PC-9 (cell line): ENCODE measurements at regions not wholly inside any gene's neighbourhood (a gene's known extent, or its start where the extent isn't known, plus 50 kb on each side); places are given as distances from the start of the nearest gene placed in this dataset.

Source experiments
- BruUV-seq: library from RNA; stranded (reverse); fragments of 400-500 nt; replicated peaks from 2 replicates; lab custom pipeline; 2021; lab: Mats Ljungman, UMichigan
- CTCF ChIA-PET: fragments of 300-600 bp; sonication (Branson Sonifier 250); formaldehyde crosslinking; loops from one replicate; lab custom pipeline; 2022; ENCODE audit warnings: antibody characterized with exemption; lab: Charles Lee
- POLR2A ChIA-PET: fragments of 300-600 bp; sonication (Branson Sonifier 250); formaldehyde crosslinking; loops from one replicate; lab custom pipeline; 2022; ENCODE audit warnings: antibody characterized with exemption; ENCODE audit not compliant: unreplicated experiment; lab: Charles Lee
- DNase-seq, 2 experiments: peaks; one replicate each; pipeline versions ENCODE4 v3.0.0 to v3.0.0-alpha.2; 2015 to 2022; ENCODE audit warnings: mixed read lengths in 1 of 2
- H2AFZ ChIP-seq: fragments of 200-600 bp; sonication (generic); 2 replicates; pipeline ENCODE4 v1.8.1; 2017; ENCODE audit warnings: antibody characterized with exemption
- H3F3A ChIP-seq: fragments of 200-600 bp; sonication (generic); 2 replicates; pipeline ENCODE4 v1.8.1; 2017; ENCODE audit warnings: antibody characterized with exemption, mild to moderate bottlenecking, low read depth; ENCODE audit not compliant: insufficient read depth
- H3K27ac ChIP-seq: fragments of 200-600 bp; sonication (generic); 2 replicates; pipeline ENCODE4 v1.6.1; 2016; ENCODE audit warnings: mixed run types
- H3K27me3 ChIP-seq: fragments of 200-600 bp; sonication (generic); 2 replicates; pipeline ENCODE4 v1.6.1; 2016; ENCODE audit warnings: low read depth, mixed run types; ENCODE audit not compliant: insufficient read depth
- H3K36me3 ChIP-seq: fragments of 200-600 bp; sonication (generic); 2 replicates; pipeline ENCODE4 v1.6.1; 2016; ENCODE audit warnings: low read depth, mixed run types
- H3K4me1 ChIP-seq: fragments of 200-600 bp; sonication (generic); replicated peaks from 2 replicates; pipeline ENCODE4 v1.6.1; 2016; ENCODE audit warnings: mixed run types; ENCODE audit not compliant: insufficient read depth
- H3K4me2 ChIP-seq: fragments of 200-600 bp; sonication (generic); 2 replicates; pipeline ENCODE4 v1.6.1; 2017; ENCODE audit warnings: mixed run types
- H3K4me3 ChIP-seq: fragments of 200-600 bp; sonication (generic); 2 replicates; pipeline ENCODE4 v1.6.1; 2016; ENCODE audit warnings: mixed run types
- H3K79me2 ChIP-seq: fragments of 200-600 bp; sonication (generic); 2 replicates; pipeline ENCODE4 v1.6.1; 2017; ENCODE audit warnings: low read depth, mixed run types
- H3K9me2 ChIP-seq: fragments of 200-600 bp; sonication (generic); 2 replicates; pipeline ENCODE4 v1.8.1; 2017; ENCODE audit warnings: mild to moderate bottlenecking; ENCODE audit not compliant: insufficient read depth
- H3K9me3 ChIP-seq: fragments of 200-600 bp; sonication (generic); 2 replicates; pipeline ENCODE4 v1.8.1; 2016; ENCODE audit warnings: low read depth; ENCODE audit not compliant: insufficient read depth
- H4K20me1 ChIP-seq: fragments of 200-600 bp; sonication (generic); 2 replicates; pipeline ENCODE4 v1.8.1; 2017; ENCODE audit not compliant: insufficient read depth
- EZH2 ChIP-seq: fragments of 200-600 bp; sonication (generic); IDR thresholded peaks from 2 replicates; pipeline ENCODE4 v1.8.0; 2017; ENCODE audit warnings: antibody characterized with exemption, low read depth
- intact Hi-C: fragments of 100-400 bp; cut with micrococcal nuclease; formaldehyde crosslinking; loops from one replicate; pipeline ENCODE4 v1.10.0; 2022; ENCODE audit not compliant: unreplicated experiment
- TF ChIP-seq, protein P1 (sequence below): fragments of 200-600 bp; sonication (generic); conservative IDR thresholded peaks from 2 replicates; pipeline ENCODE4 v1.6.1; 2017; ENCODE audit warnings: mixed run types, antibody characterized with exemption, mild to moderate bottlenecking, moderate library complexity

- BruUV-seq, result no TSS peak
- POLR2A ChIA-PET, result no interaction called here
- H3K4me1 ChIP-seq, result peaks cover 4% of the 10 kb centered on the region
- H3K79me2 ChIP-seq, result no peaks in the 10 kb centered on the region
- H3K27me3 ChIP-seq, result no peaks in the 10 kb centered on the region
- H3K36me3 ChIP-seq, result no peaks in the 10 kb centered on the region
- peaks cover 3% of the 10 kb centered on the region; the same call in 1 of the 2 replicates for H3K9me3 ChIP-seq
- H3K4me3 ChIP-seq, result no peak overlapping the region
- DNase-seq, result no peak
- TF ChIP-seq, protein P1, sequence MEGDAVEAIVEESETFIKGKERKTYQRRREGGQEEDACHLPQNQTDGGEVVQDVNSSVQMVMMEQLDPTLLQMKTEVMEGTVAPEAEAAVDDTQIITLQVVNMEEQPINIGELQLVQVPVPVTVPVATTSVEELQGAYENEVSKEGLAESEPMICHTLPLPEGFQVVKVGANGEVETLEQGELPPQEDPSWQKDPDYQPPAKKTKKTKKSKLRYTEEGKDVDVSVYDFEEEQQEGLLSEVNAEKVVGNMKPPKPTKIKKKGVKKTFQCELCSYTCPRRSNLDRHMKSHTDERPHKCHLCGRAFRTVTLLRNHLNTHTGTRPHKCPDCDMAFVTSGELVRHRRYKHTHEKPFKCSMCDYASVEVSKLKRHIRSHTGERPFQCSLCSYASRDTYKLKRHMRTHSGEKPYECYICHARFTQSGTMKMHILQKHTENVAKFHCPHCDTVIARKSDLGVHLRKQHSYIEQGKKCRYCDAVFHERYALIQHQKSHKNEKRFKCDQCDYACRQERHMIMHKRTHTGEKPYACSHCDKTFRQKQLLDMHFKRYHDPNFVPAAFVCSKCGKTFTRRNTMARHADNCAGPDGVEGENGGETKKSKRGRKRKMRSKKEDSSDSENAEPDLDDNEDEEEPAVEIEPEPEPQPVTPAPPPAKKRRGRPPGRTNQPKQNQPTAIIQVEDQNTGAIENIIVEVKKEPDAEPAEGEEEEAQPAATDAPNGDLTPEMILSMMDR, result no peak
- TF ChIP-seq EZH2, result no peak
- no peak overlapping the region for H3K27ac ChIP-seq
- H3K4me2 ChIP-seq, result no peak overlapping the region
- no peaks in the 10 kb centered on the region for H4K20me1 ChIP-seq
- CTCF ChIA-PET, result no interaction called here
- peaks cover 6% of the 10 kb centered on the region; the same call in 1 of the 2 replicates for H3F3A ChIP-seq
- H3K9me2 ChIP-seq, result peaks cover 3% of the 10 kb centered on the region; the same call in 1 of the 2 replicates
- intact Hi-C loops, result loop anchor here (10.0 kb wide), 1 partner anchor 79 kb away; no protein-coding TSS in a partner anchor
- H2AFZ ChIP-seq, result no peak overlapping the region
Measured at GRCh38 chr6:56375806-56376205, 128.4 kb upstream of the COL21A1 start.

GRCh38 chr6:56374841-56375369, 127.5 kb upstream of the COL21A1 start:
- H3K9me2 ChIP-seq, result peaks cover 3% of the 10 kb centered on the region; the same call in 1 of the 2 replicates
- H3K4me1 ChIP-seq, result peaks cover 12% of the 10 kb centered on the region
- CTCF ChIA-PET, result no interaction called here
- H3F3A ChIP-seq, result peaks cover 14% of the 10 kb centered on the region; the same call in 1 of the 2 replicates
- POLR2A ChIA-PET, result no interaction called here
- no peak overlapping the region for H2AFZ ChIP-seq
- no peaks in the 10 kb centered on the region for H3K9me3 ChIP-seq
- H3K4me3 ChIP-seq, result no peak overlapping the region
- no TSS peak for BruUV-seq
- H3K4me2 ChIP-seq, result no peak overlapping the region
- no peak overlapping the region for H3K27ac ChIP-seq
- no peaks in the 10 kb centered on the region for H3K79me2 ChIP-seq
- H3K36me3 ChIP-seq, result no peaks in the 10 kb centered on the region
- no peak for DNase-seq
- no peaks in the 10 kb centered on the region for H3K27me3 ChIP-seq
- intact Hi-C loops, result loop anchor here (5.0 to 10.0 kb wide), 2 partner anchors 80 to 217 kb away; no protein-coding TSS in a partner anchor
- H4K20me1 ChIP-seq, result no peaks in the 10 kb centered on the region
- no peak for TF ChIP-seq EZH2
- TF ChIP-seq, protein P1, result no peak

DNA sequence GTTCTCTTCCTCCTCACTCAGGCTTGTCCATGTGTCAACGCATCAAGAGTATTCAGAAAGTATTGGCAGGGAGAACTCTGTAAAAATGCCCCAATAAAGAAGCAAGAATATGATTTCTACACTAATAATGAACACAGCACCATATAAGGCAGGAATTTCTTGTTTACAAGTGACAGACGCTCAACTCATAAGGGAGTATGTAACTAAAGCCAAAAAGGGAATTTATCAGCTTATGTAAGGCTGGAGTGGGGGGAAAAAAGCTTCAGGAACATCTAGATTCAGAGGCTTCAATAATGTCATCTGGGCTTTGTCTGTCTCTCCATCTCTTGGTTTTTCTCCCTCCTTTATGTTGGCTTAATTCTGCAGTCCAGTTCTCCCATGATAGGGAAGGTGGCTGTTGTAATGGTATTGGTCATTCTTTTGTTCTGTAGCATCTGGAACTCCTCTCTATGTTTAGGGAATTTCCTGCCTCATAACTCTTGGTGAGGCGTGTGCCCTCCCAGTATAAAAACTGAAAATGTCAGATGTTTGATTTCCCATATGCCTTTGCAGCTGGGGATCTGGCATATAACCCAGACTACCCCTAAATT, 125.1 kb upstream of the COL21A1 start:
- H3K4me2 ChIP-seq, result no peak overlapping the region
- H3K4me3 ChIP-seq, result no peak overlapping the region
- peaks cover 14% of the 10 kb centered on the region; the same call in 1 of the 2 replicates for H3F3A ChIP-seq
- ChIA-PET CTCF (no interaction called here), POLR2A (no interaction called here)
- TF ChIP-seq EZH2, result no peak
- TF ChIP-seq, protein P1, result no peak
- H3K27me3 ChIP-seq, result no peaks in the 10 kb centered on the region
- intact Hi-C loops, result loop anchor here (5.0 to 10.0 kb wide), 2 partner anchors 82 to 220 kb away; no protein-coding TSS in a partner anchor
- H3K79me2 ChIP-seq, result no peaks in the 10 kb centered on the region
- H4K20me1 ChIP-seq, result no peaks in the 10 kb centered on the region
- BruUV-seq, result no TSS peak
- no peaks in the 10 kb centered on the region for H3K9me3 ChIP-seq
- no peaks in the 10 kb centered on the region for H3K36me3 ChIP-seq
- H3K9me2 ChIP-seq, result peaks cover 3% of the 10 kb centered on the region; the same call in 1 of the 2 replicates
- no peak overlapping the region for H3K27ac ChIP-seq
- H3K4me1 ChIP-seq, result peaks cover 20% of the 10 kb centered on the region
- no peak overlapping the region for H2AFZ ChIP-seq
- no peak for DNase-seq
